ENCODE measurements at regions not wholly inside any gene's neighbourhood (a gene's known extent, or its start where the extent isn't known, plus 50 kb on each side); places are given as distances from the start of the nearest gene placed in this dataset.

GRCh38 chr7:1321411-1322239, 89.0 kb downstream of the UNCX start:
- H4K20me1 ChIP-seq (ENCODE audit: control insufficient read depth, extremely low read depth, insufficient read depth, low read length) = no peaks in the 10 kb centered on the region
- no peaks in the 10 kb centered on the region for H3K27me3 ChIP-seq (ENCODE audit: control insufficient read depth, insufficient read depth, low read length)
- H3K27ac ChIP-seq (ENCODE audit: insufficient read depth, low read length) = no peak overlapping the region
- H3K9ac ChIP-seq (ENCODE audit: insufficient read depth, low read length) = no peak overlapping the region
- no peak for TF ChIP-seq CTCF (conservative IDR thresholded peaks at IDR 0.05 in 1 of 2, IDR thresholded peaks at IDR 0.05 in 1 of 2; ENCODE audit: low read depth in 1 of 2, low read length in 2 of 2)
- no peak for TF ChIP-seq EZH2 (IDR thresholded peaks at IDR 0.05; ENCODE audit: low read length, missing control alignments)
- H3K36me3 ChIP-seq (ENCODE audit: control insufficient read depth, insufficient read depth, low read length) = no peaks in the 10 kb centered on the region
- H2AFZ ChIP-seq (ENCODE audit: low read length) = no peak overlapping the region
- no peaks in the 10 kb centered on the region for H3K9me3 ChIP-seq (ENCODE audit: control insufficient read depth, insufficient read depth, low read depth, low read length)
- H3K4me1 ChIP-seq (ENCODE audit: control insufficient read depth, extremely low read depth, insufficient read depth, low read length) = no peaks in the 10 kb centered on the region
- no peak overlapping the region for H3K4me3 ChIP-seq (replicated peaks in 1 of 4; ENCODE audit: control extremely low read depth in 1 of 4, insufficient read depth in 1 of 4, low read depth in 3 of 4, low read length in 4 of 4)
- no peaks in the 10 kb centered on the region for H3K79me2 ChIP-seq (ENCODE audit: control insufficient read depth, insufficient read depth, low read length)
- no peak overlapping the region for H3K4me2 ChIP-seq (ENCODE audit: extremely low read depth, insufficient read depth, low read length)
- DNase-seq (ENCODE audit: low read depth in 2 of 2) = no peak

GRCh38 chr7:1322240-1323110, 89.8 kb downstream of the UNCX start:
- no peak for DNase-seq (ENCODE audit: low read depth in 2 of 2)
- no peaks in the 10 kb centered on the region for H3K9me3 ChIP-seq (ENCODE audit: control insufficient read depth, insufficient read depth, low read depth, low read length)
- no peak overlapping the region for H3K4me3 ChIP-seq (replicated peaks in 1 of 4; ENCODE audit: control extremely low read depth in 1 of 4, insufficient read depth in 1 of 4, low read depth in 3 of 4, low read length in 4 of 4)
- no peak overlapping the region for H3K9ac ChIP-seq (ENCODE audit: insufficient read depth, low read length)
- no peaks in the 10 kb centered on the region for H3K4me1 ChIP-seq (ENCODE audit: control insufficient read depth, extremely low read depth, insufficient read depth, low read length)
- H2AFZ ChIP-seq (ENCODE audit: low read length) = no peak overlapping the region
- no peaks in the 10 kb centered on the region for H4K20me1 ChIP-seq (ENCODE audit: control insufficient read depth, extremely low read depth, insufficient read depth, low read length)
- TF ChIP-seq CTCF (conservative IDR thresholded peaks at IDR 0.05 in 1 of 2, IDR thresholded peaks at IDR 0.05 in 1 of 2; ENCODE audit: low read depth in 1 of 2, low read length in 2 of 2) (no peak), EZH2 (IDR thresholded peaks at IDR 0.05; ENCODE audit: low read length, missing control alignments) (no peak)
- no peak overlapping the region for H3K27ac ChIP-seq (ENCODE audit: insufficient read depth, low read length)
- H3K36me3 ChIP-seq (ENCODE audit: control insufficient read depth, insufficient read depth, low read length) = no peaks in the 10 kb centered on the region
- no peak overlapping the region for H3K4me2 ChIP-seq (ENCODE audit: extremely low read depth, insufficient read depth, low read length)
- H3K79me2 ChIP-seq (ENCODE audit: control insufficient read depth, insufficient read depth, low read length) = no peaks in the 10 kb centered on the region
- no peaks in the 10 kb centered on the region for H3K27me3 ChIP-seq (ENCODE audit: control insufficient read depth, insufficient read depth, low read length)
